Skin of body (tissue), 1 donor: ENCODE measurements at regions not wholly inside any gene's neighbourhood (a gene's known extent, or its start where the extent isn't known, plus 50 kb on each side); places are given as distances from the start of the nearest gene placed in this dataset.

ENCODE experiments used
- DNase-seq: peaks from one replicate; lab custom pipeline; 2025; lab: John Stamatoyannopoulos, UW

DNA sequence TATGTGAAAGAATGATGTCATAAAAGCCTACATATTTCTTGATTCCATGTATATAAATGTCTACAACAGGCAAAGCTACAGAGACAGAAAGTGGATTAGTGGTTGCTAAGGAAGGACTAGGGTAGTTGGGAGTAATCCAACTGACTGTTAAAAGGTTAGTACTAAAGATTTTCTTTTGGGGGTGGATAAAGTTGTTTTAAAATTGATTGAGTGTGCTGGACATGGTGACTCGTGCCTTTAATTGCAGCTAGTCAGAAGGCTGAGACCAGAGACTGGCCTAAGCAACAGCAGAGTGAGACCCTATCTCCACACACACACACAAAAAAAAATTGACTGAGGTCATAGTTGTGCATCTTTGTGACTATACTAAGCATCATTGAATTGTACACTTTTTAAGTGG is 234.3 kb downstream of the C12orf50 start:
- DNase-seq = no peak

DNA sequence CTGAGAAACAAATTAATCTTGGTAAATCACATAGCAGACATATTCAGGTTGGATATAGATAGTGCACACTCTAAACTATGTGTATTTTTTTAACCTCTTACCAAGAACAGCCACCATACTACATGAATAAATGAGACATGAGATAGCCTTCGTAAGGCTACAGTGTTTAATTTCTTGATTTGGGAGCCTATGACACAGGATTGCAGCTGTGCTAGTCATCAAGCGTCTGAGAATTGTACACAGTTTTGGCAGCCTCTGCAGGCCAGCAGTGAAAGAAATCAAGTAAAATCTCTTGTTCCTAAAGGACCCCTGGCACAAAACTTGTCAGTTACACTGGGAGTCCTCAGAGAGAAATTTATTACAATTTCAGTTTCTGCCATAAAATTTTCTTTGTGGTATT is 236.1 kb downstream of the C12orf50 start:
- no peak for DNase-seq

DNA sequence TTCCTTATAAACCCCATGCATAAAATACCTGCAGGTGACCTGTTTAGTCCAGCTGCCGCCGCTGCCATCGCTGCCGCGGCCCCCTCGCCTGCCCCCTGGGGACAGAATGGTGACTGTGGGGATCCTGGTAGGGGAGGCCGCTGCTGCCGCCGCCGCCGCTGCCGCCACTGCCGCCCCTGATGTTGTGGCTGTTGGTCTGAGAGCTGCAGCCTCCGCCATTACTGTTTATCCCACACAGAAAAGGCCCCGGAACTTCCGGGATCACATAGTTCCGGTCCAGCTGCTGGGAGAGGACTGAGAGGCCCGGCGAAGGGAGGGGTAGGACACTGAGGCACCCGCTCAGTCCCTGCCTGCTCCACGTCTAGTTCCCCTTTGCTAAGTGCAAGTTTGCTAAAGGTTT is 244.9 kb downstream of the C12orf50 start:
- DNase-seq = no peak

DNA sequence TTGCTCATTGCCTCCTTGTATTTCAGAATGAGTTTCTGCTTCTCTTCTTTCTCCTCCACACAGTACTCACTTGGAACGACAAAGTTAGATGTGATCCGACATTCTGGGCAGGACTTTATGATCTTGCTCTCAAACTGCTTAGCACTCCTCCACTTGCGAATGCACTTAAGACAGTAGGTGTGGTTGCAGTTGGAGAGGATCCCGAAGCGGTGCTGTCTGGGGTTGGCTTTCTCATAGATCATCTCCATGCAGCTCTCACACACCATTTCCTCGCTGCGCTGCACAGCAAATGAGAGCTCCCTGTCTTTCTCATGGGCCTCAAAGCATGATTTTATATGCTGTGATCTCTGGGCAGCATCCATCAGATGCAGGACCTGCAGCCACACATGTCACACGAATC is 245.7 kb downstream of the C12orf50 start:
- DNase-seq = no peak

DNA sequence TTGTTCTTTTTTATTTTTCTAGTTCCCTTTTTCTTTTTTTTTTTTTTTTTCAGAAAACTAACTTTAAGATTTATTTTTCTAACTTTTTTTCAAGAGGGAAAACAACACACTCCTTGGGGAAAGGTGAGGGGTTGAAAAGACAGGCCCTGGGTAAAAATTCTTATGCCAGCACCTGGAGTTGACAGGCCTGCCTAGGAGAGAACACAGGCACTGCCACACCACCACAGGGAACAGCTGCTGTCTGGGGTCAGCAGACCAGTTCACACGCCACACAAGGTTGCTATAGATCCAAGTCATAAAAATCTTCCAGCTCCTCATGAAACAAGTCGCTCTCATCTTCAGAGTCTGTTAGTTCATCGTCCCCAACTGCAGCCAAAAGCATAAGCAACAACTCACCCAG is 246.4 kb downstream of the C12orf50 start:
- no peak for DNase-seq

DNA sequence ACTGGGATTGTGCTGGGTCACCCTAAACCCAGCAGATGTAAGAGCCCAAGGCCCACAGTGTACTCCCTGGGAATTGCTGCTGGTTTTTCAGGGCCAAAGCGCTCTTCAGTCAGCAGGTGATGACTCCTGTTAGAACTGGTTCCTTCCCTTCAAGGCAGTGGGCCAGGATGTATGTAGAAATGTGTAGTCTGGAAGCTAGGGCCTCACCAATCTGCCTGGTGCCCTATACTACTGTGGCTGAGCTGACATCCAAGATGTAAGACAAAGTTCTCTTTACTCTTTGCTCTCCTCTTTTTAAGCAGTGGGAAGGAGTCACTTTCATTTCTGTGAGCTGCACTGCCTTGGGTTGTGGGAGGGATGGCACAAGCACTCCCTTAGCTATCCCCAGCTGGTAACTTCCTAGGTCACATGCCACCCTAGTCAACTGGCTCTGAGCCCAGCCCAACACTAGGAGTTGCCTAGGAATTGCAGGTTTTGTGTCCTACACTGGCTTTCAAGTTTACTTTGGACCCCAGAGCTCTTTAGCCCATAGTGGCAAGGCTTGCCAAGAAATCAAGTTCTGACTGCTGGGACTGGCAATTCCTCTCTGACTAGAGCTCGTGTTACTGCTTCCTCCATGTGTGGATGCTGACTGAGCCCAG is 249.2 kb downstream of the C12orf50 start:
- DNase-seq = no peak

DNA sequence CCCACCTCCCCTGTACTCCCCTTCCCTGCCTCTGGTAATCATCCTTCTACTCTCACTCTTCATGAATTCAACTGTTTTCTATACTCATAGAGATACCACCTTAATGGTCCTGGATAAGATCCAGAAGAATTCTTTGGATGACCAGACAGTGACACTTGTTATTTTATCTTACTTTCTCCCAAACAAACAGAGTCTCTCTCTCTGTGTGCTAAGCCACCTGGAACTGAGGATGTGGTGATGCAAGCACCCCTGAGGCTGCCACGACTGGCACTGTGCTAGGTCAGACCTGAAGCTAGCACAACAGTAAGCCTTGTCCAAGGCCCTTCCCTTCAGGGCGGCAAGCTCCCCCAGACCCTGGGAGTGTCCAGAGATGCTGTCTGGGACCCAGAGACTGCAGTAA is 250.2 kb downstream of the C12orf50 start:
- no peak for DNase-seq

DNA sequence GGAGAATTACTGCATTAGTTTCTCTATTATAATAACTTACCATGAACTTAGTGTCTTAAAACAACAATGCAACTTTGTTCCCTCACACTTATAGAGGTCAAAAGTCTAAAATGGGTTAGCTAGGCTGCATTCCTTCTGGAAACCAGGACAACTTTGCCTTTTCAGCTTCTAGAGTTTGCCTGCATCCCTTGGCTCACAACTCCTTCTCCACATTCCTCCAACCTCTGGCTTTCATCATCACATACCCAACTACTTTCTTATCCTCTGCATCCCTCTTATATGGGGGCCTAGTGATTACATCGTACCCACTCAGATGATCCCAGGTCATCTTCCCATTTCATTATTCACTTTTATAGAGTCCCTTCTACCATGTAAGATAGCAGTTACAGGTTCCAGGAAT is 251.1 kb downstream of the C12orf50 start:
- no peak for DNase-seq

DNA sequence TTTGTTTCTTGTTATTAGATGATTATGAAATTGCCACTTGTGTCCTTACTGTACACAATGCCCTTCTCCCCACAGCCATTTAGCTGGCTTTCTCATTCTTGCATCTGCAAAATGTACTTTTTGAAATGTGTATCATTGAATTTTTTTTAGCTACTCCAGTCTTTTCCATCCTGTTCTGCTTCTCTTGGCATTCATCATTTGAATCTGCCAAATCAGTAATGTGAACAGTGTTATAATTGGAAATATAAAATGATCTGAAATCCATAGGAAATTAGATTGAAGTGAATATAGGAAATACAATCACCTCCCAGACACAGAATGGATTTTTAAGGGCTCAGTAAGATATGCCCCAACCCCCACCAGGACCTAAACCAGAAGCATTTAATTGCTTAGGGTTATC is 253.4 kb downstream of the C12orf50 start:
- DNase-seq = no peak

DNA sequence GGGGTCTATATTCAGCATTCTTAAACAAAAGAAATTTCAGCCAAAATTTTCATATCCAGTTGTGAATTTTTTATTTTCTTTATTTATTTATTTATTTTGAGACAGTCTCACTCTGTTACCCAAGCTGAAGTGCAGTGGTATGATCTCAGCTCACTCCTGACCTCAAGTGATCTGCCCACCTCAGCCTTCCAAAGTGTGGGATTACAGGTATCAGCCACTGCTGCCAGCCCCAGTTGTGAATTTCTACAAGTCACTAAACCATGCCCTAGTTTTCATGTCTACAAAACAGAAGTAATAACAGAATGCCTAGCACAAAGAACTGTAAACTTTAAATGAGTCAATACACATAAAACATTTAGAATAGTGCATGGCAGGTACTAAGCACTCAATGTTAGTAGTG is 254.2 kb downstream of the C12orf50 start:
- DNase-seq = no peak

DNA sequence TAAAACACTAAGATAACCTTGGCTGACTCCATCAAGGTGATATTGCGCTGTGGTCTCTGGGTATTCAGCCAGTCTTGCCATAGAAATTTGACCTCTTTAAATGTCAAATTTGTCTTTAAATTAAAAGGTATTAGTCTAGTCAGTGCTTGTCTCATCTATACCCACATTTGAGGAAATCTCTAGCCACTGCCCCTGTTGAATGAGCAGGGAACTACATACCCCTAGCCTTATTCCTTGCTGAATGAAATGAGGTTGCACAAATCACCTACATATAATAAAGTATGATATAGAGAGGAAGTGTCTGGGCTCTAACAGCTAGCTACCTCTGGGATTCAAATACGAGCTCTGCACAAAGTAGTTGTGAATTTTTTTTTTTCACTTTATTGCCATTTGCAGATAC is 256.8 kb downstream of the C12orf50 start:
- DNase-seq = no peak

DNA sequence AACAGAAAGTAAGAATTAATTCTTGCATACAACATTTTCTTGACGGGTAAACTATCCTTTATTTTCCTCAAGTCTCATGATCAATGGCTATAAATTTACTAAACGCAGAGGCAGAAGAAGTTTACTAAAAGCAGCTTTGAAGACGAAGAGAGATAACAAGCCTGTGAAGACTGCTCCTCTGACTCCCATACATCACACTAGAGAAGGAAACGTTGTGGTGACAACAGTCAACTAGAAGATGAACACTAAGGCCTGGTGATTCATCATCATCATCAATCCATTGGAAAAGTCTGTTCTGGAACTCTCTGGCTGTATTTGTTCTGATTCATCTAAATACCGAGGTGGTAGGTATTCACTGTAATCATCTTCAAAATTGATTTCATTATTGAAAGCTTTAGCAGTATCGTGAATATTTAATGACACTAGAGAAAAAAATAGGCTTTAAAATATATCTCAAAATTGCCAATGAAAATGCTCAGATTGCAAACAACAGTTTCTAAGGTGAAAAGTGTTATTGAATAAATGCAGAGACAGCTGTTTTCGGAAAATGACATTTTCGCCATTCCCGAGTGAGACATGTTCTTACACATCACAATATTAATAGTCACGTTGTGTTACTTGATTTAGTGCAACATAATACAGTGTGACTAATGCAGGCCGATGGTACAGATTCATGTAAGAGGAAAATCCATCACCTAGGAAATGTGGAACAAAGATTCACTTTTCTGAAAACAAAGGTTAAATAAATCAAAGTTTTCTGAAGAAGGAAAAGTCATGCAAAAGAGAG is 260.5 kb downstream of the C12orf50 start:
- DNase-seq = no peak

DNA sequence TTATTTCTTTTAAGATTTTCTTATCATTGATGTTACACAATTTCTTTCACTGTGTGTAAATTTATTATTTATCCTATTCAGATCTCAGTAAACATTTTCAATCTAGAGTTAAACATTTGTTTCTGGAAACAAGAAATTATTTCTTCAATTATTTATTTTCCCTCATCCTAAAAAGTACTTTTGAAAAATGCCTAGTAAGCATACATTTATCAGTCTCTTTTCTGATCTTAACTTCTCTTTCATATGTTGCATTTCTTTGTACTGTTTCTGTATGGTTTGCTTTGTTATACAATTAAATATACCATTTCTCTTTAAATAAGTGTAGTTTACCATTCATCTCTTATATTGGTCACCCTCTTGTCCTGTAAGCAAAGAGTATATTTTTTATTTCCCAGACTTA is 263.2 kb downstream of the C12orf50 start:
- no peak for DNase-seq

DNA sequence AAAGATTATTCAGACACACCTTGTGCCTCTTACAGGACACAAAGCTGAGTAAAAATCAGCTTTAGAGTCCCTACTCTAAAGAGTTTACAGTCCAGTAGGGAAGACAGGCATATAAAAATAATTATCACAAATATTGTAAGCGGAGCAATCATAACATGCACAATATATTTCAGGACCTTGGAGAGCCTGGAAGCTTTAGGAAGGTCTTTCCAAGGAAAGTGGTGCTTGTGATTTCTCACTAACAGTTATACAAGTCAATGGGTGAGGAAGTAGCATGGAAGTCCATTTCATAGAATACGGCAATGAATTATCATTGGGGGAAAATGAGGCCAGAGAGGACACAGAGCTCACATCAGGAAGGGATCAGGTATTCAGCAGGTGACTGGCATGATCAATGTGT is 268.3 kb downstream of the C12orf50 start:
- no peak for DNase-seq

DNA sequence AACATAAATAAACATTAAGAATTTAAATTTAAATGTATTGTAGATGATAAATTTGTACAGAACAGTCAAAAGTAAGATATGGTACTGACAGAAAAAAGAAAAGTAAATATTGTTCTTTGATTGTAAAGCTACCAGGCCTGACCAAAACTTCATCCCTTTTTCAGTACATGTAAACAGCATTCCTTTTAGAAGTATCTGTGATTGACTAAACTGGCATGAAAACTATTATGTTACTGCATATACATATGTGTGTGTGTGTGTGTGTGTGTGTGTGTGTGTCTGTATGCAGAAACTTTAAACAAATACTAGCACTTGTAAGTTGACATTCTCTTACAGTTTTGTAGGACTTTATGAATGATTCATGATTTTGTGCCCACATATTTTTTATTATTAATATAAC is 270.9 kb downstream of the C12orf50 start:
- DNase-seq = no peak

DNA sequence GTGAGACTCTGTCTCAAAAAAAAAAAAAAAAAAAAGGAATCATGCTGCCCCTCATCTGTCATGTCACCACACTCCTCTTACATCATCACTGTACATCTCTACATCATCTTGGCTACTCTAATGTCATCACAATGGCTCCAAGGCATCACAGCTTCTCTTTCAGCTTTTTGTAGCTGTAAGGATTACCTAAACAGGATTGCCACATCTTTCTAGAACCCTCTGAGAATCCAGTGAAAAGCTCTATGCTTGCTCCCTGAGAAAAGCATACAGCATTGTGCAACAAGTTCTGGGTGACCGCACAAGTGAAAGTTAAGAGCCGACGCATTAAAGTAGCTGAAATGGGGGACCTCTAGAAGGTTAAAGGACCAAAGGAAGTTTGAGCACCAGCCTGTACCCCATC is 272.5 kb downstream of the C12orf50 start:
- DNase-seq = no peak

DNA sequence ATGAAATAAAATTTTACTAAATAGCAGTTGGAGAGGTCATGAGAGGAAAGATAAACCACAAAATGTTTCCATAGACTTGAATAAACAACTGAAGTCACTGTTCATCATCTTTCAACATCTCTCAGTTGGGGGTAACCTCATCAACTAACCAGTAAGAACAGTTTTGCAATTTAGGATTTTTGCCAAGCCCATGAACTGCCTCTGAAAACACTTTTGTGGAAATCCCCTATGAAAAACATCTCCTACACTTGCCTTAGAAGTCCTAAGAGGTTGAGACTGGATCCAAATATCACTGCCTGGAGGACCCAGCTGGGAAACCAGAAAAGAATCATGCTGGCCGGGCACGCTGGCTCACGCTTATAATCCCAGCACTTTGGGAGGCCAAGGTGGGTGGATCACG is 273.1 kb downstream of the C12orf50 start:
- DNase-seq = no peak

DNA sequence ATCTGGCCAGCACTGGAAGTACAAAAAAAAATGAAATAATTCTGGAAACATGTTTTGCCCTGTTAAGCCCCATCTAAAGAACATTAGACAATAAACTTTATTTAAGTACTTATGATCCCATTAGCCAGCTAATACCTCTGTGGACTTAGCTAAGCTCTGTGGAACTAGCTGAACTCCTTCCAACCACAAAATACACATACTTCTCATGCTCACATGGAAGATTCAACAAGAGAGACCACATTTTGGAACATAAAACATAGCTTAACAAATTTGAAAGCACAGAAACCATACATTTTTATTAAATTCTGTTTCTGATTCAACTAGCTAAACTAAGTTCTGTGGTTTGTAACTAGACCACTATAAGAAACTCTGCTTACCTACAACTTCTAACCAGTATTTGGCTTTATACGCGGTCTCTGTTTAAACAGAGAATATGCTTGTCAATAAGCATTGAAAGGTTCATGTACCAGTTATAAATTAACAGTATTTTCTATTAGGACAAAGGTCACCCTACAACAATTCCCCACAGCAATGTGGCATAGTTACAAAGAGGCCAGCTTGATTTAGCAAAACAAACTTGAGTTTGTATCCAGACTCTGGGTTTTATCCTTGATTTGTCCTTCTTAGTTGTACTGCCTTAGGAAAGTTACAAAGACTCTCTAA is 300.1 kb downstream of the C12orf50 start:
- DNase-seq = no peak

DNA sequence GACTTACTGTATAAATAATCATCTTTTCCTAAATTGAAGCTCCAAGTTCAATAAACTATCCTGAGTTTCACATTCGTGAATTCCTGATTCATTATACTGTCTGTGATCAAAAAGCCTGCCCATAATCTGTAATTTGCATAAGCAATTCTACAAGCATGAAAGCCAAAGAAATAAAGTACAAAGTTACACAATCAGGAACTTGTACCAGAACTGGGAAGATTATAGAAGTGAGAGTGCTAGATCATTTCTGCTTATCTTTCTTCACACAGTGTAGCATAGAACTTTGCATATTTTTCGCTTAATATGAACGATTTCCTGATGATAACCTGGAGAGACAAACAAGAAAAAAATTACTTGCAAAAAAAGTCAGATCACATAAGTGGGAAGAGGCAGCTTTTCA is 308.2 kb downstream of the C12orf50 start:
- no peak for DNase-seq

DNA sequence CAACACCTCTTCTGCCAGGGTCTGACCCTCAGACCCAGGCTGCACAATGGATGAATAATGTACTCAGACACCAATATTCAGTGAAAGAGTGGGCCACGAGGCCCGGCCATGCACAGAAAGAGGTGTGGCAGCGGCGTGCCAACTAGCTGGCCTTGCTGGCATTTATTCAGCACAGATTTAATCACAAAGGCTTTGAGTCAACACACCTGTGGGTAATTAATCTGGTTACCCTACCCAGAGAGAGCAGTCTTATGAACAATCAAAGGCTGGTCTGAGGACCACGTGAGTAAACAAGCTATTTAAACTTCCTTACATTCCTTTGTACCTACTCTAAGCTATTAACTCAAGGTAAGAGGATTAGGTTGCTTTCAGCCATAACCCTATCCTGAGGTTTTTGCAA is 324.8 kb downstream of the C12orf50 start:
- DNase-seq = no peak

DNA sequence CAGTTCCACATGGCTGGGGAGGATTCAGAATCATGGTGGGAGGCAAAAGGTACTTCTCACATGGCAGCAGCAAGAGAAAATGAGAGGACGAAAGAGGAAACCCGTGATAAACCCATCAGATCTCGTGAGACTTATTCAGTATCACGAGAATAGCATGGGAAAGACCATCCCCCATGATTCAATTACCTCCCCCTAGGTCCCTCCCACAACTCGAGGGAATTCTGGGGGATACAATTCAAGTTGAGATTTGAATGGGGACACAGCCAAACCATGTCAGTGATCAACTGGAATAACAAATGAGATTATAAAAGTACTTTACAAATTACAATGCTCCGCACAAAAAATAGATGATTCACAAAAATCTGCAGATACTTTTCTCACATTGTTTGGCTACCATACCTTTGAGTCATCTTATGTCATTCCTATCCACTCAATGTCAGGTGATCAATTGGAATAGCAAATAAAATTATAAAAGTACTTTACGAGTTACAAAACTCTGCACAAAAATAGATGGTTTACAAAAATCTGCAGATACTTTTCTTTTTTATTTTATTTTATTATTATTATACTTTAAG is 338.9 kb downstream of the C12orf50 start:
- DNase-seq = no peak

DNA sequence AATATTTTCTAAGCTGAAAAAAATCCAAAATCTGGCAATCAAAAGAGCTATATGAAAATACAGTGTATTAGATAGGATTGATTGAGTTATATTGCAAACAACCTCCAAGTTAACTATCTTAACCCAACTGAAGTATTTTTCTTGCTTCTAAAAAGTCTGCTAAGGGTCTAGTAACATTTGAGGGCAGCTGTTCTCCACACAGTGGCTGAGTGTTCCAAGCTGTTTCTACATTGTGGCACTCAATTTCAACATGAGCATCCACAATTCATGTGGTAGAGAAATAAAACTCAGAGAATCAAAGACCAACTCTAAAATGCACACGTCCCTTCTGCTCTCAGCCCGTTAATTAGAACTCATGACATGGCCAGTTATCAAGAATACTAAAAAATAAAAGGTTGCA is 340.0 kb downstream of the C12orf50 start:
- DNase-seq = no peak

DNA sequence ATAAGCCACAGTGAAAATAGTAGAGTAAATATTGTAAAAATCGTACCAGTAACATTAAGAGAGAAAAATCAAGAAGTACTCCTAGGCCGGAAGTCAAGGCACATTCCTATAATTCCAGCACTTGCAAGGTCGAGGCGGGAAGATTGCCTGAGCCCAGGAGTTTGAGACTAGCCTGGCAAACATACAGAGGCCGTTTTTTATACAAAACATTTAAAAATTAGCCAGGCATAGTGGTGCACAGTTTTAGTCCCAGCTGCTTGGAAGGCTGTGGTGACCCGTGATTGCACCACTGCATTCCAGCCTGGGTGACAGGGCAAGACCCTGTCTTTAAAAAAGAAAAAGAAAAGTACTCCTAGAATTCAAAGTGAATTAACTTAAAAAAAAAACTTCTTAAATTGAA is 341.8 kb downstream of the C12orf50 start:
- DNase-seq = no peak
